ENCODE measurements at regions not wholly inside any gene's neighbourhood (a gene's known extent, or its start where the extent isn't known, plus 50 kb on each side); places are given as distances from the start of the nearest gene placed in this dataset.
"Not testable (repeated sequence)": the region's sequence is repeated elsewhere in the genome, so short reads cannot be mapped to it uniquely, and the experiment has no call there.

DNA sequence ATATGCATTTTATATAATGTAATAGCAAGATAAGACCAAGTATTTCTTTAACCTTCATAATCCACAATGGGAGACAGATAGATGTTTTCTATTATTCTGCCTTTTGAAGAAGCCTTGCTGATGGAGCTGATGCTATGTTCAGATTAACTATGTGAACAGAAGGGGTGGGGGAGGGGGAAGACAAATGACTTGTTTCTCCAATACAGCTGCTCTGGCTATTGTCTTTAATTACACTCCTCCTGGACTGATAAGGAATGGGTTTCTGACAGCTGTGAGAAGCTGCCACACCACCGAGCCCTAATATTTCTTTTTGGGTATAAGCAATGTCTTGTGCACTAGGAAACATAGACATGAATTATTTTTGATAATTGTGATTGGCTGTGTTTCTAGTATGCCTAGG lies 62.0 kb downstream of the CAVIN4 start:
- Histone ChIP-seq H3K36me3 (ENCODE audit: control insufficient read depth in 1 of 2, insufficient read depth in 2 of 2, low read length in 1 of 2) (no peaks in the 10 kb centered on the region), H3K4me3 (ENCODE audit: low read length in 2 of 2) (no peak overlapping the region), H3K4me1 (ENCODE audit: control insufficient read depth in 1 of 2, insufficient read depth in 2 of 2, low read length in 2 of 2) (no peaks in the 10 kb centered on the region), H3K27me3 (ENCODE audit: control insufficient read depth in 1 of 2, insufficient read depth in 2 of 2, low read length in 1 of 2) (no peaks in the 10 kb centered on the region), H3K27ac (ENCODE audit: low read depth in 1 of 2, low read length in 2 of 2) (no peak overlapping the region), H3K9me3 (ENCODE audit: control insufficient read depth, low read length) (no peaks in the 10 kb centered on the region)
- intact Hi-C loops (cut with DNase I) = no loop called here
- WGBS, 2 donors = 8 to 10% methylated on average over 1 of the region's 1 CpG
- DNase-seq (no peak), ATAC-seq (ENCODE audit: low FRiP score) (no peak)

DNA sequence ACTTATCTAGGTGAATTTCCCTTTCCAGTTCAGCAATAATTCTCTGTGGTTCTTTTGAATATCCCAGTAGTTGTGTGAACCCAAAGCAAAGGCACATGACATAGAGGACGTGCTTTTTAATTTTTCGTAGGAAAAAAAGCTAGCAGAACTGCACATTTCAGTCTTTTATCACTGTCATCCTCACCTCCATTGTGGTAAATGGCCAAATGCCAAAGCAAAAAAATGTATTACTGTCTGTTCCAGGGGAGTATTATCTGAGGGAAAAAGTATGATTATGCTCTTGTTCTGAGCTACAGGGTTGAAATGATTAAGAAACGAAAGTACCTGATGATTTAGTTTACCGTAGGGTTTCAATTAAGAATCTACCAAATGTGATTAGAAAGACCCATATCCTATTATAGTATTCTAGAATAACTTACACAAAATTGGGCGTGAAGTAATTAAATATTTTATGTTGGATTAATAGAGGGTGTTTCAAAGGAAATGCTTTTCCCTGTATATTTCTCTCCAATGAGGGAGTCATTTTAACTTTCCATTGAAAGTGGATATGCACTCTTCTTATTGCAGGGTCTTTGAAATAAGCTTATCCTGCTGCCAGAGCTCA lies 62.7 kb downstream of the CAVIN4 start:
- DNase-seq = no peak
- no peaks in the 10 kb centered on the region for H3K4me1 ChIP-seq (ENCODE audit: control insufficient read depth in 1 of 2, insufficient read depth in 2 of 2, low read length in 2 of 2)
- WGBS, 2 donors = 68 to 71% methylated on average over 5 of the region's 5 CpGs
- H3K9me3 ChIP-seq (ENCODE audit: control insufficient read depth, low read length) = no peaks in the 10 kb centered on the region
- ATAC-seq (ENCODE audit: low FRiP score) = no peak
- no peak overlapping the region for H3K4me3 ChIP-seq (ENCODE audit: low read length in 2 of 2)
- H3K27me3 ChIP-seq (ENCODE audit: control insufficient read depth in 1 of 2, insufficient read depth in 2 of 2, low read length in 1 of 2) = no peaks in the 10 kb centered on the region
- intact Hi-C loops (cut with DNase I) = no loop called here
- no peak overlapping the region for H3K27ac ChIP-seq (ENCODE audit: low read depth in 1 of 2, low read length in 2 of 2)
- H3K36me3 ChIP-seq (ENCODE audit: control insufficient read depth in 1 of 2, insufficient read depth in 2 of 2, low read length in 1 of 2) = no peaks in the 10 kb centered on the region

DNA sequence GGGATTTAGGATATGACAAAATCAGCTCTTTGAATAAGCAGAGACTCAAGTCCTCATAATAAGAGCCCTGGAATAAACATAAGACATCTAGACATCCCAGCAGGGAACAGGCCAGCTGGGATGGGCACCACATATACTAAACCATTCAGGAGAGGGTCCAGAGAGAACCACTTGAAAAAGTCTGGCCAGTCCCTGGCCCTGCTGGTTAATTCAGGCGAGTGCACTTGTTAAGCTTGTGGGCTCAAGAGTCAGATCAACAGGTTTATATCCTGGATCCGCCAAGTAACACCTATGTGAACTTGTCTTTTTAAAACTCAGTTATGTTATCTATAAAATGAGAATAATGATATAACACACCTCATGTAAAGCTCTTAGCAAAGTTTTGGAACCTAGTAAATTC lies 63.3 kb downstream of the CAVIN4 start:
- no peaks in the 10 kb centered on the region for H3K36me3 ChIP-seq (ENCODE audit: control insufficient read depth in 1 of 2, insufficient read depth in 2 of 2, low read length in 1 of 2)
- no peak for DNase-seq
- H3K4me1 ChIP-seq (ENCODE audit: control insufficient read depth in 1 of 2, insufficient read depth in 2 of 2, low read length in 2 of 2) = no peaks in the 10 kb centered on the region
- no peak overlapping the region for H3K27ac ChIP-seq (ENCODE audit: low read depth in 1 of 2, low read length in 2 of 2)
- no peak for ATAC-seq (ENCODE audit: low FRiP score)
- H3K4me3 ChIP-seq (ENCODE audit: low read length in 2 of 2) = no peak overlapping the region
- intact Hi-C loops (cut with DNase I) = no loop called here
- H3K27me3 ChIP-seq (ENCODE audit: control insufficient read depth in 1 of 2, insufficient read depth in 2 of 2, low read length in 1 of 2) = no peaks in the 10 kb centered on the region
- 82 to 85% methylated on average over 2 of the region's 2 CpGs for WGBS, 2 donors
- no peaks in the 10 kb centered on the region for H3K9me3 ChIP-seq (ENCODE audit: control insufficient read depth, low read length)

DNA sequence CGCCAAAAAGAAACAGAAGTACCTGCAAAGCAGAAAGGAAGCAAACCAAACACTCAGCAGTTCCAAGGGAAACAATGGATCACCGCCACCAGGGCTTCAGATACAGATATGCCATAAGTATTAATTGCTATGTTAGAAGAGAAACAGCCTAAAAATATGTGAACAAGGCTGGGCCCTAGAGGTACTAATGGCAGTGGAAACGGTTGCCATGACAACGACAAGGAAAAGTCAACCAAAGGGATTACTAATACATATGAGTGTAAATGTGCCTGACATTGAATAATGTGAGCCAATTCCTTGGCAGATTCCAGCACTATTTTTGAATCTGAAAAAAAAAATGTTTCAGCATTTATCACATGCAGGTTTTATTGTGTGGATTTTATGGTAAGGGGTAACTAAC lies 75.0 kb downstream of the CAVIN4 start:
- ATAC-seq (ENCODE audit: low FRiP score) (no peak), DNase-seq (no peak)
- H3K9me3 ChIP-seq (ENCODE audit: control insufficient read depth, low read length) = no peaks in the 10 kb centered on the region
- no peaks in the 10 kb centered on the region for H3K27me3 ChIP-seq (ENCODE audit: control insufficient read depth in 1 of 2, insufficient read depth in 2 of 2, low read length in 1 of 2)
- H3K27ac ChIP-seq (ENCODE audit: low read depth in 1 of 2, low read length in 2 of 2) = no peak overlapping the region
- 20 to 24% methylated on average over 4 of the region's 4 CpGs for WGBS, 2 donors
- no peaks in the 10 kb centered on the region for H3K4me1 ChIP-seq (ENCODE audit: control insufficient read depth in 1 of 2, insufficient read depth in 2 of 2, low read length in 2 of 2)
- intact Hi-C loops (cut with DNase I) = no loop called here
- no peak overlapping the region for H3K4me3 ChIP-seq (ENCODE audit: low read length in 2 of 2)
- no peaks in the 10 kb centered on the region for H3K36me3 ChIP-seq (ENCODE audit: control insufficient read depth in 1 of 2, insufficient read depth in 2 of 2, low read length in 1 of 2)

DNA sequence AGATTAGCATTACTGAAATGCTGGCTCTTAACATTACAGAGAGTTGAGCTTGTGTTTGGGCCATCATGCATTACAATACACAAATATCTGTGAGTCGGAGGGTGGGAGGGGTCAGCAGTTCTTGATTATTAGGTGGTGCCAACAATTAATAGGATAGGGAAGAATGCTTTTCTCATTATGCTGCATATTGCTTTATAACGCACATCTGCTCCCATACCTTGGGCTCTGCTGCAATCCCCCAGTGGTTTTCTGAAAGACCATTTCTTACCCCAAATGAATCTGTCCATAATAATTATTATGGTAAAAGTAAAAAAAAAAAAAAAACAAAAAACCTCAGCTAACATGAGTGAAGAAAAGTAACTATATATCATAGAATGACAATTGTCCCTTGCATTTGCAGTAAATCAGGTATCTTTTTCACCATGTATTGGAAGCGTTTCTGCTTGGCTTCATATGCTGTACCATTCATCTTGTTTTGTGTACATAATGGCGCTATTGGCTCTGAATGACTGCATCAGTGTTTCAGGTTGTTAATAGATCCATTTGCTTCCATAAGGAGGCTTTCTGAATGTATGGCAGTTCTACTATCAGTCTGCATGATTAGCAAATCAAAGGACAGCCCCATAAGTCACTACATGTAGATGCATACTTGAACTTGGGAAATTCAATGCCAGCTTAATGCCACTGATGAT lies 75.9 kb downstream of the CAVIN4 start:
- Histone ChIP-seq H3K4me1 (ENCODE audit: control insufficient read depth in 1 of 2, insufficient read depth in 2 of 2, low read length in 2 of 2) (no peaks in the 10 kb centered on the region), H3K9me3 (ENCODE audit: control insufficient read depth, low read length) (no peaks in the 10 kb centered on the region), H3K27ac (ENCODE audit: low read depth in 1 of 2, low read length in 2 of 2) (no peak overlapping the region), H3K4me3 (ENCODE audit: low read length in 2 of 2) (no peak overlapping the region), H3K36me3 (ENCODE audit: control insufficient read depth in 1 of 2, insufficient read depth in 2 of 2, low read length in 1 of 2) (no peaks in the 10 kb centered on the region), H3K27me3 (ENCODE audit: control insufficient read depth in 1 of 2, insufficient read depth in 2 of 2, low read length in 1 of 2) (no peaks in the 10 kb centered on the region)
- ATAC-seq (ENCODE audit: low FRiP score) = no peak
- intact Hi-C loops (cut with DNase I) = loop anchor here in 1 of 2 donors (1.0 kb wide), 1 partner anchor 13 kb away; no protein-coding TSS in a partner anchor
- 72 to 81% methylated on average over 4 of the region's 4 CpGs for WGBS, 2 donors
- no peak for DNase-seq

DNA sequence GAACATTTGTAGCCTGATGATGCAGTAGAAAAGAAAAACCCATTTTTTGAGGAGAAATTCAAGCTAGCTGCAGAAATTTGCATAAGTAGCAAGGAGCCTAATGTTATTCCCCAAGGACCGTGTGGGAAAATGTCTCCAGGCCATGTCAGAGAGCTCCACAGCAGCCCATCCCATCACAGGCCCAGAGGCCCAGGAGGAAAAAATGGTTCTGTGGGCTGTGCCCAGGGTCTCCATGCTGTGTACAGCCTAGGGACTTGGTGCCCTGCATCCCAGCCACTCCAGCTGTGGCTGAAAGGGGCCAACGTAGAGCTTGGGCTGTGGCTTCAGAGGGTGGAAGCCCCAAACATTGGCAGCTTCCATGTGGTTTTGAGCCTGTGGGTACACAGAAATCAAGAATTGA lies 79.0 kb downstream of the CAVIN4 start:
- DNase-seq; H3K4me1 ChIP-seq (ENCODE audit: control insufficient read depth in 1 of 2, insufficient read depth in 2 of 2, low read length in 2 of 2); intact Hi-C loops (cut with DNase I); H3K27ac ChIP-seq (ENCODE audit: low read depth in 1 of 2, low read length in 2 of 2); ATAC-seq (ENCODE audit: low FRiP score); H3K9me3 ChIP-seq (ENCODE audit: control insufficient read depth, low read length); H3K36me3 ChIP-seq (ENCODE audit: control insufficient read depth in 1 of 2, insufficient read depth in 2 of 2, low read length in 1 of 2); H3K27me3 ChIP-seq (ENCODE audit: control insufficient read depth in 1 of 2, insufficient read depth in 2 of 2, low read length in 1 of 2); H3K4me3 ChIP-seq (ENCODE audit: low read length in 2 of 2): not testable (repeated sequence)
- 78 to 85% methylated on average over 2 of the region's 2 CpGs for WGBS, 2 donors

DNA sequence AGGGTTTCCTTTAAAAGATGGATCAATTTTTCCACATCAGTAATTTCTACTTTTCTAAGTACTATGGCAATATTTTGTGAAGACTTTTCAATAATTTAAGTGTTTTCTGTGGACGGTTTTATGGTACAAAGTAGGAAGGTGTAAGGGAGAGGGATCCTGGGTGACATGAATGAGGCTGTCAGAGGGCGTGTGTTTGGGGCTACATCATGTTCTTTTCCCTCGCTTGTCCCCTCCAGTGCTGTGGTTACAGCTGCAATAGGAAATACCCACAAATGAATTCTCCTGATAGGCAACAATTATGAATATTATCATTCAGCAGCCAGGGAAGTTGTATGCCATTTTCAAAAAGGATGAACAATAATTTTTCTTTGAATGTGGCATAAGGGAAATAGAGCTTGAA lies 83.8 kb downstream of the CAVIN4 start:
- H3K27ac ChIP-seq (ENCODE audit: low read depth in 1 of 2, low read length in 2 of 2) = no peak overlapping the region
- no peaks in the 10 kb centered on the region for H3K9me3 ChIP-seq (ENCODE audit: control insufficient read depth, low read length)
- no peak overlapping the region for H3K4me3 ChIP-seq (ENCODE audit: low read length in 2 of 2)
- no peaks in the 10 kb centered on the region for H3K27me3 ChIP-seq (ENCODE audit: control insufficient read depth in 1 of 2, insufficient read depth in 2 of 2, low read length in 1 of 2)
- DNase-seq (no peak), ATAC-seq (ENCODE audit: low FRiP score) (no peak)
- no peaks in the 10 kb centered on the region for H3K36me3 ChIP-seq (ENCODE audit: control insufficient read depth in 1 of 2, insufficient read depth in 2 of 2, low read length in 1 of 2)
- WGBS, 2 donors = 70 to 78% methylated on average over 3 of the region's 3 CpGs
- intact Hi-C loops (cut with DNase I) = no loop called here
- H3K4me1 ChIP-seq (ENCODE audit: control insufficient read depth in 1 of 2, insufficient read depth in 2 of 2, low read length in 2 of 2) = no peaks in the 10 kb centered on the region

DNA sequence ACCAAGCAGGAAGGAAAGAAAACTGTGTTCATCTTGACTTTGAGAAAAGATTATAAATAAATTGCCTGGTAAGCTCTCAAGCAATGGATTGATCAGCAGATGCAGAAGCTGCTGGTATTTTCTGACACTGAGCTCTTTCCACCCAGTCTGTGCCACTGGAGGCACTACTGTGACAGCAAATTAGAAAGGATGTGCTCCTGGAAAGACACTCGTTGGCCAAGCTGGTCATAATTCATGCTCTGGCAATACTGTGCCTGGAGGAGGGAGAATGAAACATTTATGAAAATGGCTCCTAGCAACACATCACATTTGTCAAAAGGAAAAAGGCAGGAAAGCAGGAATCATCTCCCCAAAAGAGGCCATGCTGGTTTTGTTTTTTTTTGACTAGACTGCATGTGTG lies 84.2 kb downstream of the CAVIN4 start:
- 16 to 29% methylated on average over 1 of the region's 1 CpG for WGBS, 2 donors
- H3K4me1 ChIP-seq (ENCODE audit: control insufficient read depth in 1 of 2, insufficient read depth in 2 of 2, low read length in 2 of 2) = no peaks in the 10 kb centered on the region
- H3K36me3 ChIP-seq (ENCODE audit: control insufficient read depth in 1 of 2, insufficient read depth in 2 of 2, low read length in 1 of 2) = no peaks in the 10 kb centered on the region
- peaks cover 2% of the 10 kb centered on the region for H3K9me3 ChIP-seq (ENCODE audit: control insufficient read depth, low read length)
- H3K27me3 ChIP-seq (ENCODE audit: control insufficient read depth in 1 of 2, insufficient read depth in 2 of 2, low read length in 1 of 2) = no peaks in the 10 kb centered on the region
- intact Hi-C loops (cut with DNase I) = no loop called here
- ATAC-seq (ENCODE audit: low FRiP score) (no peak), DNase-seq (no peak)
- no peak overlapping the region for H3K4me3 ChIP-seq (ENCODE audit: low read length in 2 of 2)
- H3K27ac ChIP-seq (ENCODE audit: low read depth in 1 of 2, low read length in 2 of 2) = no peak overlapping the region

DNA sequence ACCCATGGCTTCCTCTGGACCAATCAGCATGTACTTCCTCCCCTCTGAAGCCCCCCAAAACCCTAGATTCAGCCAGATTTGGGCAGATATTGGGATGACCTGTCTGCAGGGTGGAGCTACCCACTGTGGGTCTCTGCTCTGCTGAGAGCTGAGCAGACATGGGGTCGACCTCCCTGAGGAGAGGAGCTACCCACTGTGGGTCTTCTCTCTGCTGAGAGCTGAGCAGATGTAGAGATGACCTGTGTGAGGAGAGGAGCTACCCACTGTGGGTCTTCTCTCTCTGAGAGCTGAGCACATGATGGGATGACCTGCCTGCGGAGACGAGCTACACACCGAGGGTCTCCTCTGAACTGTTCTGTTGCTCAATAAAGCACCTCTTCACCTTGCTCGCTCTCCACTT lies 89.6 kb downstream of the CAVIN4 start:
- Histone ChIP-seq H3K4me3 (ENCODE audit: low read length in 2 of 2) (no peak overlapping the region), H3K4me1 (ENCODE audit: control insufficient read depth in 1 of 2, insufficient read depth in 2 of 2, low read length in 2 of 2) (no peaks in the 10 kb centered on the region), H3K27me3 (ENCODE audit: control insufficient read depth in 1 of 2, insufficient read depth in 2 of 2, low read length in 1 of 2) (no peaks in the 10 kb centered on the region), H3K9me3 (ENCODE audit: control insufficient read depth, low read length) (peaks cover 2% of the 10 kb centered on the region), H3K36me3 (ENCODE audit: control insufficient read depth in 1 of 2, insufficient read depth in 2 of 2, low read length in 1 of 2) (no peaks in the 10 kb centered on the region), H3K27ac (ENCODE audit: low read depth in 1 of 2, low read length in 2 of 2) (no peak overlapping the region)
- intact Hi-C loops (cut with DNase I) = no loop called here
- ATAC-seq (ENCODE audit: low FRiP score) (peak; percentile 61), DNase-seq (no peak)
- 81 to 83% methylated on average over 5 of the region's 5 CpGs for WGBS, 2 donors
